ENCODE measurements at regions not wholly inside any gene's neighbourhood (a gene's known extent, or its start where the extent isn't known, plus 50 kb on each side); places are given as distances from the start of the nearest gene placed in this dataset.

DNA sequence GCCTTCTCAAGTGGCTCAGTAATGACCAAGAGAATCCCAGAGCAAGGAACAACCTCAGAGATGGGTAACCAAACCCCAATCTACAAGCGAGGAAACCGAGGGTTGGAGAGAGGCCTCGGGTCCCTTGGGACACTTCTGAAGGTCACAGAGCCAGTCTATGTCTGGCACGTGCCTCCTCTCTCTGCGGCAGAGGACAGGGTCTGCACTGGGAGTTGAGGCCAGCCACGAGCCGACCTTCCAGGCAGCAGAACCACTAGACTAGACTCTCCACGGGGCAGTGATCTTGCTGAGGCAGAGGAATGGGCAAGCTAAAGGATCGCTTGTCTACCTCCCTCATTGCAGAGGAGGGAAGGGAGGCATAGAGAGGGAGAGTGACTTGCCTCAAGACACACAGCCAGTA is 100.6 kb upstream of the SMAD3 start:
- no peak overlapping the region for H3K27ac ChIP-seq (ENCODE audit: control insufficient read depth, insufficient read depth)
- no peak overlapping the region for H2AFZ ChIP-seq (ENCODE audit: control insufficient read depth, low read depth, low read length)
- no peaks in the 10 kb centered on the region for H3K4me1 ChIP-seq (ENCODE audit: control insufficient read depth, insufficient read depth, low read length)
- H3K79me2 ChIP-seq (ENCODE audit: control insufficient read depth, insufficient read depth, low read length) = no peaks in the 10 kb centered on the region
- TF ChIP-seq ZSCAN29 (IDR thresholded peaks at IDR 0.05) (no peak), HCFC1 (IDR thresholded peaks at IDR 0.05; ENCODE audit: low read length) (no peak)
- H3K9me3 ChIP-seq (replicated peaks; ENCODE audit: control insufficient read depth, insufficient read depth, low read length) = no peaks in the 10 kb centered on the region
- intact Hi-C loops (cut with micrococcal nuclease; ENCODE audit: unreplicated experiment) = no loop called here
- H3K36me3 ChIP-seq (ENCODE audit: control insufficient read depth in 2 of 2, insufficient read depth in 2 of 2, low read length in 1 of 2) = no peaks in the 10 kb centered on the region
- no peak for ATAC-seq
- H3K4me3 ChIP-seq = no peak overlapping the region
- RAD21 ChIA-PET (ENCODE audit: unreplicated experiment) = no interaction called here
- CTCF ChIA-PET = no interaction called here
- H4K20me1 ChIP-seq (ENCODE audit: control insufficient read depth, insufficient read depth) = no peaks in the 10 kb centered on the region
- no peak for FAIRE-seq
- WGBS (ENCODE audit: insufficient coverage, insufficient replicate concordance, low lambda C conversion rate, missing lambda C conversion rate) = 26% methylated on average over 9 of the region's 9 CpGs
- H3K9ac ChIP-seq (ENCODE audit: control insufficient read depth, insufficient read depth, low read length) = no peak overlapping the region
- no peak for DNase-seq (ENCODE audit: low read depth, low spot score)
- in situ Hi-C loops (cut with MboI) = no loop called here
- no peak overlapping the region for H3K4me2 ChIP-seq (ENCODE audit: control insufficient read depth, insufficient read depth)
- BruUV-seq (replicated peaks) = no TSS peak
- POLR2A ChIA-PET = no interaction called here
- SMC1A ChIA-PET (ENCODE audit: uncharacterized antibody, unreplicated experiment) = no interaction called here
- no peaks in the 10 kb centered on the region for H3K27me3 ChIP-seq (replicated peaks in 1 of 2; ENCODE audit: control insufficient read depth in 2 of 2, insufficient read depth in 2 of 2, low read length in 1 of 2)

DNA sequence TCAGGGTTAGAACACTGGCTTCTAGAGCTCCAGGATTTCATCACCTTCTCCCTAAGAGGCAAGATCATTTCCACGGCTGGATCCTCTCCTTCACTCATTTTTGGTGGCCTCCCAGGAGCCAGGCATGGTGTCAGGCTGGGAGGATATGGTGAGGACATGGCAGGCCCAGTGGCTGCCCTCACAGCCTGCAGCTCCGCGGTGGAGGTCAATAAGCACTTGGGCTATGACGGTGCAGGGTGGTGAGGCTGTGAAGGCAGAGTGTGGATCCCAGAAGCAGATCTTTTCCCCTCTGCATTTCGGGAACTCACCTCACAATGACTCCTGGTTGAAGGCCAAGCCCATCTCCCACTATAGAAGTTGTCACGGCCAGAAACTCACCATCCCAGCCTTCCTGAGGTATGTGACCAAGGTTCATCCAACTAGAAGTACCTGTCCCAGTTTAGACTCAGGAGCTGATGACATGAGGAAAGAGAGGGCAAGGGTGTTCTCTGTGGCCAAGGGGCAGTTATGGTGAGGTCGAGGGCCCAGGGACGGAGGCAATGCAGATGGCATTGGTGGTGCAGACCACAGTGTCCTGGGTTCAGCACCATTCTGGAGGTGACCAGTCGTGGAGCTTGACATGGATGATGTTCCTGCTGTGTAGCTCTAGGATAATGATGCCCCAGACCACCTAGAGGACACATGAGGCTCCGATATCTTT is 100.1 kb upstream of the SMAD3 start:
- DNase-seq (ENCODE audit: low read depth, low spot score) (no peak), ATAC-seq (no peak), FAIRE-seq (no peak)
- Histone ChIP-seq H3K27me3 (replicated peaks in 1 of 2; ENCODE audit: control insufficient read depth in 2 of 2, insufficient read depth in 2 of 2, low read length in 1 of 2) (no peaks in the 10 kb centered on the region), H3K9ac (ENCODE audit: control insufficient read depth, insufficient read depth, low read length) (no peak overlapping the region), H3K36me3 (ENCODE audit: control insufficient read depth in 2 of 2, insufficient read depth in 2 of 2, low read length in 1 of 2) (no peaks in the 10 kb centered on the region), H3K9me3 (replicated peaks; ENCODE audit: control insufficient read depth, insufficient read depth, low read length) (no peaks in the 10 kb centered on the region), H3K4me2 (ENCODE audit: control insufficient read depth, insufficient read depth) (no peak overlapping the region), H3K4me3 (no peak overlapping the region), H2AFZ (ENCODE audit: control insufficient read depth, low read depth, low read length) (no peak overlapping the region), H3K4me1 (ENCODE audit: control insufficient read depth, insufficient read depth, low read length) (no peaks in the 10 kb centered on the region), H4K20me1 (ENCODE audit: control insufficient read depth, insufficient read depth) (no peaks in the 10 kb centered on the region), H3K27ac (ENCODE audit: control insufficient read depth, insufficient read depth) (no peak overlapping the region), H3K79me2 (ENCODE audit: control insufficient read depth, insufficient read depth, low read length) (no peaks in the 10 kb centered on the region)
- TF ChIP-seq TAF1 (IDR thresholded peaks at IDR 0.05; ENCODE audit: borderline replicate concordance, low read depth, low read length) = no peak
- TF ChIP-seq, protein P1, sequence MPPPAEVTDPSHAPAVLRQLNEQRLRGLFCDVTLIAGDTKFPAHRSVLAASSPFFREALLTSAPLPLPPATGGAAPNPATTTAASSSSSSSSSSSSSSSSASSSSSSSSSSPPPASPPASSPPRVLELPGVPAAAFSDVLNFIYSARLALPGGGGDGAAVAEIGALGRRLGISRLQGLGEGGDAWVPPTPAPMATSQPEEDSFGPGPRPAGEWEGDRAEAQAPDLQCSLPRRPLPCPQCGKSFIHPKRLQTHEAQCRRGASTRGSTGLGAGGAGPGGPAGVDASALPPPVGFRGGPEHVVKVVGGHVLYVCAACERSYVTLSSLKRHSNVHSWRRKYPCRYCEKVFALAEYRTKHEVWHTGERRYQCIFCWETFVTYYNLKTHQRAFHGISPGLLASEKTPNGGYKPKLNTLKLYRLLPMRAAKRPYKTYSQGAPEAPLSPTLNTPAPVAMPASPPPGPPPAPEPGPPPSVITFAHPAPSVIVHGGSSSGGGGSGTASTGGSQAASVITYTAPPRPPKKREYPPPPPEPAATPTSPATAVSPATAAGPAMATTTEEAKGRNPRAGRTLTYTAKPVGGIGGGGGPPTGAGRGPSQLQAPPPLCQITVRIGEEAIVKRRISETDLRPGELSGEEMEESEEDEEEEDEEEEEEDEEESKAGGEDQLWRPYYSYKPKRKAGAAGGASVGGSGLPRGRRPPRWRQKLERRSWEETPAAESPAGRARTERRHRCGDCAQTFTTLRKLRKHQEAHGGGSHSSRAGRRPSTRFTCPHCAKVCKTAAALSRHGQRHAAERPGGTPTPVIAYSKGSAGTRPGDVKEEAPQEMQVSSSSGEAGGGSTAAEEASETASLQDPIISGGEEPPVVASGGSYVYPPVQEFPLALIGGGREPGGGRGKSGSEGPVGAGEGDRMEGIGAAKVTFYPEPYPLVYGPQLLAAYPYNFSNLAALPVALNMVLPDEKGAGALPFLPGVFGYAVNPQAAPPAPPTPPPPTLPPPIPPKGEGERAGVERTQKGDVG (CRISPR knock-in tag; IDR thresholded peaks at IDR 0.05) = no peak
- no peak for TF ChIP-seq BACH1 (IDR thresholded peaks at IDR 0.05; ENCODE audit: borderline replicate concordance)
- TF ChIP-seq CHD1 (IDR thresholded peaks at IDR 0.05; ENCODE audit: low read depth, low read length) = no peak
- TF ChIP-seq POLR2AphosphoS5 (IDR thresholded peaks at IDR 0.05; ENCODE audit: low read length) = no peak
- BruUV-seq (replicated peaks) = no TSS peak
- in situ Hi-C loops (cut with MboI) = no loop called here
- ChIA-PET POLR2A (no interaction called here), RAD21 (ENCODE audit: unreplicated experiment) (no interaction called here), SMC1A (ENCODE audit: uncharacterized antibody, unreplicated experiment) (no interaction called here), CTCF (interaction anchor here (0.9 to 1.6 kb wide), 3 partner anchors 108 to 339 kb away, joined by 3 to 4 read pairs (median 4); no protein-coding TSS in a partner anchor)
- WGBS (ENCODE audit: insufficient coverage, insufficient replicate concordance, low lambda C conversion rate, missing lambda C conversion rate) = 44% methylated on average over 10 of the region's 10 CpGs
- intact Hi-C loops (cut with micrococcal nuclease; ENCODE audit: unreplicated experiment) = no loop called here
